HTR-8/SVneo (cell line): ENCODE measurements at regions not wholly inside any gene's neighbourhood (a gene's known extent, or its start where the extent isn't known, plus 50 kb on each side); places are given as distances from the start of the nearest gene placed in this dataset.
"Not testable (repeated sequence)": the region's sequence is repeated elsewhere in the genome, so short reads cannot be mapped to it uniquely, and the experiment has no call there.

ENCODE experiments used
- DNase-seq: peaks from one replicate; pipeline ENCODE4 v3.0.0; 2011; ENCODE audit warnings: low spot score, mixed read lengths; ENCODE audit not compliant: insufficient read length
- FAIRE-seq: peaks from 2 replicates; lab custom pipeline; 2011; peaks lifted over from hg19 to GRCh38; lab: Jason Lieb, UNC

DNA sequence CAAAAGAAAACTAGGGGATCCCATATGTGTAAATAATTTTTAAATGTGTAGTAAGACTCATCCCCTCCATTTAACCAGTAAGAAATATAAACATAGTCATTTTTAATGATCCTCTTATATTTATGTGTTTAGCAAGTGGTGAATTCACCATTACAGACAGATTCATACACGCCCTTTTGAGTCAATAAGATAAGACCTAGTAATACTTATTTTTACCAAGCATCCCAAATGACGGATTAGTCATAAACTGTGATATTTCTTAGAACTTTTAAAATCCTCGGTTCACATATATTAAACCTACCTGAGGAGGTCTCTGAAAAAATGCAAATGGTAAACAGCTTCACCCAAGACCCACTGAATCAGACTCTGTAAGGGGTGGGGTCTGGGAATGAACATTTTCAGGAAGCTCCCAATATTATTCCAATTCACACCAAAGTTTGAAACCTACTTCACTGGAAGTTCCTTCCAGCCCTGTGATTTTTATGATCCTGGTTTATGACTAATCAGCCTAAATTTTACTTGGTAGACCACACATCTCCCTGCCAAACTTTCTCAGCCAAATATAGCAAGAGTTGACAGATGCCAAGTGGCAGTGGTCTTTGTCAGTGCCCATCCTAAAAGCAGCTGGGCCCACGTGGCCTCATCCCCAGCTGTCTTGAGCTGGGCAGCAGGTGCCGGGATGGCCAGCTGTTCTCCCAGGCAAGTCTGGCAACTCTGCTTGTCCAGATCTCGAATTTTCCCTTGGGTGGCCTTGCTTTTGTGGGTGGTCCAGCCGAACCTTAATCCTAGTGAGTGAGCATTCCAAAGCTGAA lies 559.0 kb upstream of the RGMB start:
- no peak for DNase-seq
- FAIRE-seq = no peak

DNA sequence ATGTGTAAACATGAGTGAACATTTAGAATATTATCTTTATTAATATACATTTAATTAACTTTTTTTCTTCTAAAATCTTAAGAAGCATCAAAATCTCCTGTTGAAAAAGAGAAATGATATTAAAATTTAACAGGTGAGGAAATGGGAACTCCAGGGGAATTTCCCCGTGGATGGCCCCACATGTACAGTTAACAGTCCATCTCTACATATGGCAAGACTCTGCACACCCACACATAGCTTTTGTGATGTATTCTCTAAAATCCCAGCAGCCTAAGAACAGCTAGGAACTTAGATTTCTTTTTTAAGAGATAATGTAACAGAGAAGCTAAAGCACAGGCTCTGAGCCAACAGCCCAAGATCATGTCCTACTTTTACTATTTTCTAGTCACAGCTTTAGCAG lies 556.3 kb upstream of the RGMB start:
- DNase-seq = no peak
- FAIRE-seq = no peak

DNA sequence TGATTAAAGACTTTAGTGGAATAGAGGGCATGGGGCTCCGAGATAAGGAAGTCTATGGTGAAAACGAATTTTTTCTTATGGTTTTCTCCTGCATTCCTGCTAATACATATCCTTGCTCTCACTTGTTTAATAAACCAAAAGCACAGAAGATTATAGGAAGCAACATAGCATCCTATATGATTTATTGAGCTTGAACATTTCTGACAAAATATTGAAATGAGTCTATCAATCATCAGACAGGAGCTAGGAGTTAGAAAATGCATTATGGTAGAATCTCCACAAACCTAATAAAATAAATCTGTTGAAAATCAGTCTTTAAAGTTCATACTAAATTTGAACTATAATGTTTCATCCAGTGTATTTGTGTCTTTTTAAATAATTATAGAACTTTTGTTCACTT lies 554.6 kb upstream of the RGMB start:
- DNase-seq (no peak), FAIRE-seq (no peak)

DNA sequence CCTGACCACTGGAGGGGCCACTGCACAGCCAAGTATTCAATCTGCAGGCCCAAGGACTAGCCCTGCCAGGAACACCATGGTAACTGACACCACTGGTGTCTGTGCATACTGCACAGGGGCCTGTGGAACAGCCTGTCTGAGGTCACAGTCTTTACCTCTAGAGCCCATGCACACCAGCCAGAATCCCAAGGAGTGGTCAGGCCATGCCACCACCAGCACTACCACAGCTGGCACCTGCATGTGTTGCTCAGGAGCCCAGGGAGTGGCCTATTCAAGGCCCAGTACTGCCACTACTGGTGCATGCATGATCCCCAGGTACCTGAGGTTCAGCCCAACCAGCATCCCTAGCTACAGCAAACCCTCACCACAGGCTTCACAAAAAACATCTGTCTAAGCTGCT lies 546.0 kb upstream of the RGMB start:
- FAIRE-seq (no peak), DNase-seq (no peak)

DNA sequence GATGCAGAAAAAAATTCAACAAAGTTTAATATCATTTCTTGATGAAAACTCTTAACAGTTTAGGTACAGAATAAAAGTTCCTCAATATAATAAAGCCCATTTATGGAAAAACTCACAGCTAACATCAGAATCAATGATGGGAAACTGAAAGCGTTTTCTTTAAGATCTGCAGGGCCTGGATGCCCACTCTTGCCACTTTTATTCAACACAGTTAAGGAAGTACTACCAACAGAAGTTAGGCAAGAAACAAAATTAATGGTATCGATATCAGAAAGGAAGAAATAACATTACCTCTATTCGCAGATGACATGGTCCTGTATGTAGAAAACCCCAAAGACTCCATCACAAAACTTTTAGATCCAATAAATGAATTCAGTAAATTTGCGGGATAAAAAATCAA lies 542.4 kb upstream of the RGMB start:
- no peak for FAIRE-seq
- DNase-seq = no peak

DNA sequence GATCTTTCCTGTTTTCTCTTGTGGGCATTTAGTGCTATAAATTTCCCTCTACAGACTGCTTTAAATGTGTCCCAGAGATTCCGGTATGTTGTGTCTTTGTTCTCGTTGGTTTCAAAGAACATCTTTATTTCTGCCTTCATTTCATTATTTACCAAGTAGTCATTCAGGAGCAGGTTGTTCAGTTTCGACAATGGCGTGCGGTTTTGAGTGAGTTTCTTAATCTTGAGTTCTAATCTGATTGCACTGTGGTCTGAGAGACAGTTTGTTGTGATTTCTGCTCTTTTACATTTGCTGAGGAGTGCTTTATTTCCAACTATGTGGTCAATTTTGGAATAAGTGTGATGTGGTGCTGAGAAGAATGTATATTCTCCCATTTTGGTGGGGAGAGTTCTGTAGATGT lies 535.7 kb upstream of the RGMB start:
- FAIRE-seq, DNase-seq: not testable (repeated sequence)

DNA sequence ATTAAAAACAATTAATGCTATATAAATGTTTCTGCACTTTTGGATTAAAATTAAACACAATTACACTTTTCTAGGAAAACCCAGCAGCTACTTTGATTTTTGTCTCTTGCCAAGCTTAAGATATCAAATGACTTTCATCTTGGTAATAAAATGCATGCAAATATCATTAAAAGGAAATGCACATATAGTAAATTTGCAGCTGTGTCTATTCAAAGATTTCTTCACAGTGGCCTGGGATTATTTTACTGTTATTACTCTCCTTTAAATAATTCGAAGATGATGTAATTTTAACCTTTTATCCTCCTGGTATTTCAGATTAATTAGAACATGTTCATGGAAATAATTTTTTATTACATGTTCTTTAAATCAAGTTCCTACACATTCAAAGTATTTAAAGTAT lies 529.5 kb upstream of the RGMB start:
- no peak for FAIRE-seq
- DNase-seq = no peak

DNA sequence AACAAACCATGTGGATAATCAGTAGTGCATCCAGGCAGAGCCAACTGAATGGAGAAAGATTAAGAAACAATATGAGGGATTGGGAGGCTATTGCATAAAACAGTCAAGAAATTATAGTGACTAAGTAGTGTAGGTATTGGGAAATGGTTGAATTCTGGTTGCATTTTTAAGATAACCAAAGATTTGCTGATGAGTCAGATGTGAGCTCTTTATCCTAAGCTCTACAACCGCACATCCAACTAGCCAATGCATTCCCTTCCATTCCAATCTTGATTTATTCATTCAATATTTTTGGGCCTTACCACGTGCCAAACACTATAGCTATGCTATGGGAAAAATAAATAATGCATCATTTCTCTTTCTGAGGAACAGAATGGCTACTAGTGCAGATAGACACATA lies 524.5 kb upstream of the RGMB start:
- FAIRE-seq = no peak

DNA sequence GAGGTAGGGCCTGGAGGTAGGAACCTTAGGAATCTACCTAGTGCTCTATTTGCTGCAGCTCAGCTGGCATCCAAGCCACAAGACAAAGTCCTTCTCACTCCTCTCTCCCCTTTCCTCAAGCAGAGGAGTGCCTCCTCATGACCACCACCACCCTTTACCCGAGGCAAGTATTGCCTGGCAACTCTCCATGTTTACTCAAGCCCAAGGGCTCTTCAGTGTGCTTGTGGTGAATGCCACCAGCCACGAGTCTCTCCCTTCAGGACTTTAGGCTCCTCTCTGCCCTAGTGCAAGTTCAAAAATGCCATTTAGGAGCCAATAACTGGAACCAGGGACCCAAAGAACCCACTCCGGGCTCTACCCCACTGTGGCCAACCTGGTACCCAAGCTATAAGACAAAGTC lies 514.5 kb upstream of the RGMB start:
- DNase-seq (no peak), FAIRE-seq (no peak)

More for the DNA sequence above, 524.5 kb upstream of the RGMB start:
- peak; percentile 12 for DNase-seq

DNA sequence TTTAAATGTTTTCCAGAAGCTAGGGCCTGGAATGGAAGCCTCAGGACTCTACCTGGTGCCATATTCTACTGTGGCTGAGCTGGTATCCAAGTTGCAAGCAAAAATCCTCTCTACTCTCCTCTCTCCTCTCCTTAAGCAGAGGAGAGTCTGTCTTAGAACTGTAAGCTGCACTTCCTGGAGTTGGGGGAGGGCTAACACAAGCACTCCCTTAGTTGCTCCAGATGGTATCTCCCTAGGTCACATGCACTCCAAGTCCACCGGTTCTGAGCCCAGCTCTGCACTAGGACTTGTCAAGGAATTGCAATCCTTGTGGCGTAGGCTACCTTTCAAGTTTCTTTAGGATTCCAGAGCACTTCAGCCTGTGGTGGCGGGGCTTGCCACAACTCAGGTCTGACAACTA lies 513.9 kb upstream of the RGMB start:
- DNase-seq (no peak), FAIRE-seq (no peak)

DNA sequence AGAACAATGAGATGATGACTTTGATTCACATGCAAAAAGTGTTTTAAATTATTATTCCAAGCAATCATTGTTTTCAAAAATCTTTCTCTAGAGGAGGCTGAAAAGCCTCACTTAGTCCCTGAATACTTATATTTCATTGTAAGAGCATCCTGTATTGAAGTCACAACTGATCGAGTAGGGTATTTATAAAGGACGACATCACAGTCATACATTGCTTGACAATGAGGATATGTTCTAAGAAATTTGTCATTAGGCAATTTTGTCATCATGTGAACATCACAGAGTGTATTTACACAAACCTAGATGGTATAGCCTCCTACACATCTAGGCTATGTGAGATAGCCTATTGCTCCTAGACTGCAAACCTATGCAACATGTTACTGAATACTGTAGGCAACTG lies 510.4 kb upstream of the RGMB start:
- FAIRE-seq = no peak

DNA sequence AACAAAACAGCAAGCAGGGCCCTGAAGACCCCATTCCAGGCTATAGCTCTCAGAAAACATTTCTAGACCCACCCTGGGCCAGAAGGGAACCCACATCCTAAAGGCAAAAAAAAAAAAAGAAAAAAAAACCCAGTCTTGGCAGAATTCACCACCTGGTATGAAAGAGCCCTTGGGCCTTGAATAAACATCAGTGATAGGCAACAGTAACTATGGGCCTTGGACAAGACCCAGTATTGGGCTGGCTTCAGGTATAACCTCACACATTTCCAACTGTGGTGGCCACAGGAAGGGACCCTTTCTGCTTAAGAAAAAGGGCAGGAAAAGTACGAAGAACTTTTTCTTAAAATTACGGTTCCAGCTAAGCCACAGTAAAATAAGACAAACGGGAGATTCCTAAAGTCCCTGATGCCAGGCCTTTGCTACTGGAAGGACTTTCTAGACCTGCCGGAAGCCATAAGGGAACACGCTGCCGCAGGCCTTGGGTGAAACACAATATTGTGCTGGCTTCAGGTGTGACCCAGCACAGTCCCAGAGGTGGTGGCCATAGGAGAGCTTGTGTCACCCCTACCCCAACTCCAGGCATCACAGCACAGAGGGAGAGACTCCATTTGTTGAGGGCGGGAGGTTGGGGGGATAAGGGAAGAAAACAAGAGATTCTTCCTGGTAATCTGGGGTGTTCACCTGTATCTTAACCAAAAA lies 505.2 kb upstream of the RGMB start:
- FAIRE-seq (no peak), DNase-seq (no peak)

More for the DNA sequence above, 510.4 kb upstream of the RGMB start:
- no peak for DNase-seq

DNA sequence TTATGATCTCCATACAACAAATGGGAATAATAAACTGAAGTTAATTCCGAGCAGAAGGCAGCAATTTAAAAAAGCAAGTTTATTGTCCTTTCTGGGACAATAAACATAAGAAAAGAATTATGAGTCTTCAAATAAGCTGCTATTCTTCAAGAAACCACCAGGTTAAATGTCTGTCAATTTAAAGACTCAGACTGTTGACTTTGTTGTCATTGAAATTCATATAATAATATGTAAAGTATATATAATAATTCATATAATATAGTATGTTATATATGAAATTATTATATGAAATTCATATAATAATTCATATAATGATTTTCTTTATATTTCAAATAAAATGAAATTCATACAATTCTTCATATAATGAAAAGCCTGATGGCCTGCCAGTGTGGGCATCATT lies 497.5 kb upstream of the RGMB start:
- no peak for FAIRE-seq
- DNase-seq = no peak

DNA sequence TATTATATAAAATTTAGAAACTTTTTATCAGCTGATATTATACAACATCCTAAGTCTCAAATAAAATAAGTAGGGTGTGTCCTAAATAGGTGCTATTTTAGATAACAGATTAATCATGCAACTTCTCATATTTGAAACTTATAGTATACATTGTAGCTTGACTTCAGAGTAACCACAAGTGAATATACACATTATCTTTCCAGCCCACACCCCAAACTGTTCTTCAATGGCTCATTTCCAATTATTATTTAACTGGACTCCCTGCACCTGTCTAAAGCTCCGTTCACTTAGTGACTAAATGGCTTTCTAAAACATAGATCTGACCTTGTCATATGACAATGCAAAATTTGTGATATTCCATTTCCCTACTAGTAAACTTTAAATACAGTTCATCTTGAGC lies 490.9 kb upstream of the RGMB start:
- no peak for DNase-seq

DNA sequence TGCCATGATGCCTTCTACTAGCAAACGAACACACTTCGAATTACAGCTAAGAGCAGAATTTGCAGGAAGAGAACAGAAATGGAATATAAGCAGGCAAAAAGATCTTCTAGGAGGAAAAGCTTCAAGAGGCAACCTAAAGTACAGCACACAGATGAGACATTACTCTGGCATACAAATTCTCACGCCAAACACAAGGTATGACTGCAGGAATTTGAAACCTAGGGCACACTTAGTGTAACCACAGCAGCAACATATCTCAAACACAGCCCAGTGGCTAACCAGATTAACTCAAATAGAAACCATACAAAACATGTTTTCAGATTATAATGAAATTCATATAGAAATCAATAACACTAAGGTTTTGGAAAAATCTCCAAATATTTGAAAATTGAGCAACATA lies 481.0 kb upstream of the RGMB start:
- DNase-seq = no peak
- FAIRE-seq = no peak

More for the DNA sequence above, 490.9 kb upstream of the RGMB start:
- no peak for FAIRE-seq

DNA sequence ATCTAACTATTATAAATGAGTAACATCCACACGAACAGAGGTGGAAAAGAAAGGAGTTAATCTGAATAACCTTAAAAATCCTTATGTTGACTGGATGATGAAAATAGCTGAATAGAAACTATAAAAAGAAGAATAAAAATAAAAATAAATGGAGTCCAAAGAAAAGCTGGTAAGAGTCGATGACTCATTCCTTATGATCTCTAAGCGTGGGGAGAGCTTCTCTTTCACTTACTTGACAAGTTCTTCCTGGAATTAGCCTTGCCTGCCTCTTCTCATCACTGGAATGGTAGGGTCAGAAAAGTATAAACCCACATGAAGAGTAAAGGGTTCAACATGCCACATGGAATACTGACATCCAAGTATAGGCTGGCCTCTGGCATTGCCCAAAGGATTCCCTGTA lies 477.0 kb upstream of the RGMB start:
- FAIRE-seq (no peak), DNase-seq (no peak)

DNA sequence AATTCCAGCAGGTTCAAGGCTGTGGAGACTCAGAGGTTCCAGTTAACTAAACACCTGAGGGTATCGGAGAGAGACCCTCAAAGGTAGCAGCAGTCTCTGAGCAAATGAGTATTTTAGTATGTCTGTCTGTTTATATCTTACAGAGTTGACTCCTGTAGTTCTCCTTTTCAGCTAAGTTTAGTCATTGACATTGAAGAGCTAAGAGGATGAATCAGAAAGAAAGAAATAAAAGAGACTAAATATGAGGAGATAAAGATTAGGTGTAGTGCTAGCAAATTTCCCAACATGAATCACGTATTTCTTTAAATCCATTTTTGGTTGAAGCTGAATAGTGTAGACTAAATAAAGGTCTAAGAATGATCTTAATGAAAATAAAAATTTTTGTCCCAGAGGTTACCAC lies 474.0 kb upstream of the RGMB start:
- FAIRE-seq = no peak
- no peak for DNase-seq

DNA sequence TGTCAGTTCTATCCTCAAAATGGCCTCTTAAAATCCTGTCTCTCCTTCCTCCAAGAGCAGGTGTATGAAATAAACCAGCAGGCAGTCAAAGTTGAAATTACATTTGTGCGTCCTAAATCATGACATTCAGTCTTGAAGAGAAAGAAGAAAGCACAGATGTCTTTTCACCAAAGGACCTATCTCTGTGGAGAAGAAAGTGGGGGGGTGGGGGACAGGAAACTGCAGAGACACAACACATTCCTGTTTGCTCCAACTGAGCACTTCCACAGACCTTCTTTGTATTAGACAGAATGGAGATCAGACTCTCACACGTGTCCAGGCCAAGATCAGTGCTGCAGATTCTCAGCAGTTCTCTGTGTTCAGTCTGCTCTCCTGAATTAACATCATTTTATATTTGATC lies 471.9 kb upstream of the RGMB start:
- no peak for FAIRE-seq

DNA sequence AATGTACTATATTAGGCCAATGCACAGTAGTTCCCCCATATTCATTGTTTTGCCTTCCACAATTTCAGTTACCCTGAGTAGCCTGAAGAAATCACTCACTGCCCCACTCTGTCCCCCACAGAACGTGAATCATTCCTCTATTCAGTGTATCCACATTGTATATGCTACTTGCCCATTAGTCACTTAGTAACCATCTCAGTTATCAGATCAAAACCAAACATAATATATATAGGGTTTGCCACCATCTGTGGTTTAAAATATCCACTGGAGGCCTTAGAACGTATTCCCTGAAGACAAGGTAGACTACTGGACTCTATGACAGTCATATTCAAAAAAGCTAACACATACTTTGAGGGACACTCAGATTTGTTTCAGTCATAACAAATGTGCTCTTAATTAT lies 465.7 kb upstream of the RGMB start:
- FAIRE-seq (no peak), DNase-seq (no peak)

More for the DNA sequence above, 471.9 kb upstream of the RGMB start:
- no peak for DNase-seq

DNA sequence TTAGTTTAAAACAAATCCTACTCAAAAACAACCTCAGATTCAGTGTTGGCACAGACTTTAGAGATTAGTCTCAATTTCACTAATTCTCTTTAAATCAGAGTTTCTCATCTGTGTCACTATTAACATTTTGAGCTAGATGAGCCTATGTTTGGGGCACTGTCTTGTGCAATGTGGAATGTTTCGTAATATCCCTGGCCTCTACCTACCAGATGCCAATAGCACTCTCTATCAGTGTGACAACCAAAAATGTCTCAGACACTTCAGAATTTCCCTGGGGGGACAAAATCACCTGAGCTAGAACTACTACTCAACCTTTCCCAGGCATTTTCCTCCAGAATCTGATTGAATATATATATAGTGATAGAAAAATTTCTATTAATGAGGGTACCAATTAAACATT lies 465.2 kb upstream of the RGMB start:
- FAIRE-seq = no peak

DNA sequence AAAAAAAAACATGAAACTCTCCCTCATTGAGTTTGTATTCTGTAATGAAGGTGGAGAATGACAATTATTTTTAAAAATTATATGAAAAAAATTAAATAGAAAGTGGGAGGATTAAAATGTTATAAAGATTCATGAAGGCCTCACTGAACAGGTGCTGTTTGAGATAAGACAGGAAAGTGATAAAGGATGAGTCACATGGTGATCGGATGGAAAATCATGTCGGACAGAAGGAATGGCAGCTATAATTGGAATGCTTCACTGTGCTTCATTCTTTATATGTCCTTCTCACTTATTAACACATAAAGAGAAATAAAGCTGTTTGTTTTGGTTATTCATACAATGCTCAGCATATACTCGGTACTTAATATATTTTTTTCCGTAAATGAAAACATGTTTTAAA lies 464.5 kb upstream of the RGMB start:
- no peak for DNase-seq
- FAIRE-seq = no peak

More for the DNA sequence above, 465.2 kb upstream of the RGMB start:
- DNase-seq = no peak
